Ovary (tissue), 7 donors: ENCODE measurements at regions not wholly inside any gene's neighbourhood (a gene's known extent, or its start where the extent isn't known, plus 50 kb on each side); places are given as distances from the start of the nearest gene placed in this dataset.

Source experiments
- DNase-seq, 5 donors: peaks; one replicate each; pipeline ENCODE4 v3.0.0-alpha.2; 2019 to 2020
- H3K27ac ChIP-seq, 2 donors: fragments of 200-600 bp; one replicate each; pipeline versions ENCODE4 v1.5.1 to v1.8.0; 2019 to 2022
- H3K27me3 ChIP-seq: fragments of 200-600 bp; one replicate; pipeline ENCODE4 v1.8.0; 2022
- H3K36me3 ChIP-seq: fragments of 200-600 bp; sonication (generic); one replicate; pipeline ENCODE4 v1.5.1; 2019
- H3K4me1 ChIP-seq: one replicate; pipeline ENCODE4 v1.8.1; 2013; ENCODE audit warnings: mild to moderate bottlenecking, moderate library complexity; ENCODE audit not compliant: insufficient read depth
- H3K4me3 ChIP-seq: fragments of 200-600 bp; sonication (generic); one replicate; pipeline ENCODE4 v1.5.1; 2017
- H3K9me3 ChIP-seq, 2 donors: fragments of 200-600 bp in 1 of 2; sonication (generic) in 1 of 2; one replicate each; pipeline versions ENCODE4 v1.5.1 to v1.8.1; 2013 to 2019; ENCODE audit warnings: mild to moderate bottlenecking in 1 of 2, moderate library complexity in 1 of 2
- CTCF ChIP-seq, 3 donors: fragments of 450-650 bp in 2 of 3; fragments of 200-600 bp in 1 of 3; IDR thresholded peaks; one replicate each; pipeline versions ENCODE4 v1.5.1 to v1.8.0; 2016 to 2022; ENCODE audit warnings: antibody characterized with exemption in 3 of 3, mild to moderate bottlenecking in 1 of 3
- EP300 ChIP-seq: sonication (generic); formaldehyde crosslinking; IDR thresholded peaks from one replicate; pipeline ENCODE4 v1.6.1; 2017; ENCODE audit warnings: antibody characterized with exemption
- POLR2A ChIP-seq: fragments of 450-650 bp; IDR thresholded peaks from one replicate; pipeline ENCODE4 v1.6.1; 2017; ENCODE audit warnings: antibody characterized with exemption, mild to moderate bottlenecking, moderate library complexity
- WGBS, 3 donors: extraction: QIAGEN DNeasy Blood & Tissue Kit in 1 of 3; methylation state at CpG; one replicate each; pipeline versions ENCODE4 v1.1.5 to v1.1.7; 2013 to 2017; 5-methylcytosine and 5-hydroxymethylcytosine counted together
- intact Hi-C, 4 donors: fragments of 100-400 bp; cut with DNase I; formaldehyde crosslinking; loops; one replicate each; pipeline versions ENCODE4 v1.11.0 to v1.15.1; 2022 to 2023
- donor health status: DM: no; HTN: no; CAD: no; lungs with moderate emphysema.
- donor health status: DM: no; HTN: no; CAD: no.
- donor health status: Bipolar disorder and iron deficiency.
- donor health status: DM: no; HTN: no; CAD: no.
- donor health status: DM: yes; HTN: yes; CAD: no.

DNA sequence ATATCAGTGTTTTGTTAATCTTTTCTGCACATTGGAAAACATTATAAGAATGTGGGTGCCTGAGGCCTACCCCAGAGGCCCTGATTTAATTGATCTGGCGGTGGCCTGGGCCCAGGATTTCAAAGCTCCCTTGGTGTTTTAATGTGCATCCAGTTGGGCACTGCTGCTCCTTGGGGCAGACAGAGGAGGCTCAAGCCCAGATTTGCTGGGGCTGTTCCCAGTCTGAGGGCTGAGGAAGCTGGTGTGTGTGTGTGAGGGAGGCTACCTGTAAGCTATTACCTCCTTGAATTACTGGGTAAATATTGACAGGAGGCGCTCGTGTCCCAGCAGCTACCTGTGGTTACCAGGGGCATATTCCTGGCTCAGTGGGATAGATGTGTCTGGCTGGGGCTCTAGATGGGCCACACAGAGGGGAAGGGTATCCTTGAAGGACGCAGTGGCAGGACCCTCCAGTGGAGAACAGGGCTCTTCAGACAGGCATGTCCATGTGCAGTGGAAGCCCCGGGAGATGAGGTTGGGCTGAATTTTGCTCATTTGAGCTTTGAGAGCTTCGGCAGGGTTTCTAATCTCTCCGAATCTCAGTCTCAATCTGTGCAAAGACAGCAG lies 975.4 kb upstream of the ZNF722 start:
- DNase-seq, result no peak
- TF ChIP-seq EP300 (no peak), POLR2A (no peak), CTCF (IDR thresholded peaks at IDR 0.05) (no peak)
- H3K36me3 ChIP-seq, result no peaks in the 10 kb centered on the region
- 71 to 82% (median 77%) methylated on average over 7 of the region's 7 CpGs for WGBS, 3 donors
- intact Hi-C loops, result no loop called here
- H3K4me1 ChIP-seq, result no peaks in the 10 kb centered on the region
- no peaks in the 10 kb centered on the region for H3K27me3 ChIP-seq
- no peak overlapping the region for H3K27ac ChIP-seq
- H3K9me3 ChIP-seq, result no peaks in the 10 kb centered on the region
- H3K4me3 ChIP-seq, result no peak overlapping the region

DNA sequence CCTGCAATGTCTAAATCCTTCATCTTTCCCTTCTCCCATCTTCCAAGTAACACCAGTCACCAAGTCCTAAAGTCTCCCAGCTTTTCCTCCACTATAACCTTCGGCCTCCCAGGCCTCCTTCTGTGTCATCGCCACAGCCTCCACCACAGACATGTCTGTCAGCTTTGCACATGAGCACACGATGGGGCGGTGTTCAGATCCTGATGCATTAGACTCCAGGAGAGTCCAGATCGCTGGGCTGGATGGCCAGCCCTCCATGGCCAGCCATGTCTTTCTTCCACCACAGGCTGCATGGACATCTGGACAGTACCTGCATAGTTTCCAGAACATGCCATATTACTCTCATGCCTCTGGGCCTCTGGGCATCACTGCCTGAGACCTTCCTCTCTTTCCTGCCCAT lies 974.2 kb upstream of the ZNF722 start:
- WGBS, 3 donors, result 68 to 81% (median 75%) methylated on average over 5 of the region's 5 CpGs
- H3K9me3 ChIP-seq, result no peaks in the 10 kb centered on the region
- TF ChIP-seq CTCF (IDR thresholded peaks at IDR 0.05) (no peak), EP300 (no peak), POLR2A (no peak)
- no peaks in the 10 kb centered on the region for H3K4me1 ChIP-seq
- no peaks in the 10 kb centered on the region for H3K27me3 ChIP-seq
- DNase-seq, result no peak
- H3K4me3 ChIP-seq, result no peak overlapping the region
- intact Hi-C loops, result no loop called here
- no peaks in the 10 kb centered on the region for H3K36me3 ChIP-seq
- no peak overlapping the region for H3K27ac ChIP-seq

DNA sequence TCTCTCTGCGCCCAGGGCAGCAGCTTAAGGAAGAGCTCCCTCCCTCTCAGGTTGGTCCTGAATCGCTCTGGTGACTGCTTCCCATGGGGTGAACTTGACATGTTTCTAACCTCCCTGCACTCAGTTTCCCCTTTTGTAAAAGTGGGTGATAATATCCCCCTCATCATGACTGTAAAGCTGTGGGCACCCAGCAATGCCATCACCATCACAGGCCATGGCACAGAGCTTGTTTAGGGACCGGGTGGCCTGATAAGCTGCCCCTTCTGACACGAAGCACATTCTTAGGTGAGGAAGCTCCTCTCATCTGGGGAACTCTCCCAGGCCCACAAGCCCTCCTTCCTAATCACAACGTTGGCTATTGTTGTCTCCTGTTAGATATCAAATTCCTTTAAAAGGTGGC lies 972.8 kb upstream of the ZNF722 start:
- H3K4me3 ChIP-seq, result no peak overlapping the region
- no peak for DNase-seq
- no peaks in the 10 kb centered on the region for H3K4me1 ChIP-seq
- no peaks in the 10 kb centered on the region for H3K27me3 ChIP-seq
- no peaks in the 10 kb centered on the region for H3K9me3 ChIP-seq
- no peak overlapping the region for H3K27ac ChIP-seq
- intact Hi-C loops, result no loop called here
- TF ChIP-seq CTCF (IDR thresholded peaks at IDR 0.05) (no peak), POLR2A (no peak), EP300 (no peak)
- WGBS, 3 donors, result 51 to 70% (median 53%) methylated on average over 5 of the region's 5 CpGs
- H3K36me3 ChIP-seq, result no peaks in the 10 kb centered on the region

- WGBS, 3 donors, result 63 to 72% (median 64%) methylated on average over 5 of the region's 5 CpGs
- intact Hi-C loops, result no loop called here
- no peaks in the 10 kb centered on the region for H3K36me3 ChIP-seq
- TF ChIP-seq EP300 (no peak), POLR2A (no peak), CTCF (IDR thresholded peaks at IDR 0.05) (no peak)
- H3K4me3 ChIP-seq, result no peak overlapping the region
- H3K27me3 ChIP-seq, result no peaks in the 10 kb centered on the region
- no peak for DNase-seq
- H3K9me3 ChIP-seq, result no peaks in the 10 kb centered on the region
- no peaks in the 10 kb centered on the region for H3K4me1 ChIP-seq
- no peak overlapping the region for H3K27ac ChIP-seq
These were observed 971.6 kb upstream of the ZNF722 start for GRCh38 chr7:63027075-63027474.
